GM12891 (cell line): ENCODE measurements at regions not wholly inside any gene's neighbourhood (a gene's known extent, or its start where the extent isn't known, plus 50 kb on each side); places are given as distances from the start of the nearest gene placed in this dataset.

ENCODE experiments used
- POLR2A ChIP-seq: IDR thresholded peaks from 2 replicates; pipeline ENCODE4 v1.6.1; 2011; ENCODE audit warnings: low read depth, low read length, control low read depth
- POLR2AphosphoS5 ChIP-seq: IDR thresholded peaks from 2 replicates; pipeline ENCODE4 v1.6.1; 2011; ENCODE audit warnings: low read depth, low read length, control low read depth

DNA sequence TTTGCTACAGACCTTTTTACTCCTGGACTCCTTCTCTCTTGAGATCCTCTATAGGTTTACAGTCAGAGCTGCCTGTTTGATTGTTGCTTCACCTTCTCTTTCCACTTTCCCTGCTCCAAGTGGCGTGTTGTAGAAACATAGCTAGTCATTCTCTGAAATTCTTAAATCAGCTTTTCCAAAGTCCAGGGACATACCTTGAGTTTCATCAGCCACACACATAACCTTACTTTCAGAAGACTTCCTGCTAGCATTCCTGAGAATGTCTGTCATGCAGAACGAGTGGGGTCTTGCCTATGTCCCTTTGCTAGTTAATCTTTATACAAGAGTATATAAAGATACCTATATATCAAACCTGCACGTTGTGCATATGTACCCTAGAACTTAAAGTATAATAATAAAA lies 230.3 kb upstream of the ZNF462 start:
- TF ChIP-seq POLR2A = no peak
- TF ChIP-seq POLR2AphosphoS5 = no peak
